ENCODE measurements at regions not wholly inside any gene's neighbourhood (a gene's known extent, or its start where the extent isn't known, plus 50 kb on each side); places are given as distances from the start of the nearest gene placed in this dataset.

DNA sequence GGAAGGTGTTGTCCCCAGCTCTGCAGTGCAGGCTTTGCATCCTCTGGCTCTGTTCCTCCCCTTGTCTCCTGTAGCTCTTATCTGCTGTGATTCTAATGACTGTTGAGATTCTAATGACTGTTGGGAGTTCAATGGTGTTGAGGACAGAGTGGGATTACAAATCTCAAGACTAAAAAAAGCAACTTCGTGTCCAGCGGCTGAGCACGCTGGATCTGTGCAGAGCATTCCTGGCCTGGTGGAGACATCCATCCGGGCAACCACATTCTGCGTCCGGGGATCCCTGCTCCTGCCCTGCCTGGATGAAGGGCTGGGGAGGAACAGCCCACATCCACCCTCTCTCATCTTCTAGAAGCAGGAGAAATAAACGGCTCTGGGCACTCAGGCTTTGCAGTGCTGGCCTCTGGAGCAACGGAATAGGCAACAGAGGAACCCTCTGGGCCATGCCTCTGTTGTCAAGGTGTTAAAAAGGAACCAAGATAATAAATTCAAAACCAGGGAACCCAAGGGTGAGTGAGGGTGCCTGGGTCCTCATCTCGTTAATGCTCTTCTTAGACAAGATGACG, 106.7 kb upstream of the ASB18 start:
- H3K4me1 ChIP-seq: no peaks in the 10 kb centered on the region
- H3K27ac ChIP-seq: no peak overlapping the region
- DNase-seq (ENCODE audit: low read depth in 1 of 2, low spot score in 1 of 2) (no peak), FAIRE-seq (no peak), ATAC-seq (peak in 1 of 2 experiments; percentile 34; a peak in 1 of 6 replicates)
- TF ChIP-seq ELK1 (IDR thresholded peaks at IDR 0.05; ENCODE audit: low read depth, low read length) (no peak), CBX8 (IDR thresholded peaks at IDR 0.05) (no peak), RNF2 (IDR thresholded peaks at IDR 0.05; ENCODE audit: borderline replicate concordance, low read depth) (no peak), ZC3H11A (IDR thresholded peaks at IDR 0.05) (no peak), PBX3 (IDR thresholded peaks at IDR 0.05) (no peak), EHMT2 (IDR thresholded peaks at IDR 0.05; ENCODE audit: low read depth) (no peak), NFE2L2 (conservative IDR thresholded peaks at IDR 0.05; ENCODE audit: low read length) (no peak), POLR2AphosphoS2 (conservative IDR thresholded peaks at IDR 0.05; ENCODE audit: low read length) (no peak), MAFK (IDR thresholded peaks at IDR 0.05; ENCODE audit: partially characterized antibody) (no peak), FOXS1 (CRISPR knock-in tag; IDR thresholded peaks at IDR 0.05) (no peak), SMC3 (IDR thresholded peaks at IDR 0.05) (no peak), JUNB (IDR thresholded peaks at IDR 0.05) (no peak), ZSCAN20 (CRISPR knock-in tag; IDR thresholded peaks at IDR 0.05) (no peak), KDM5A (IDR thresholded peaks at IDR 0.05) (no peak), CBX2 (IDR thresholded peaks at IDR 0.05; ENCODE audit: borderline replicate concordance, low read depth) (no peak), MAZ (IDR thresholded peaks at IDR 0.05; ENCODE audit: borderline replicate concordance, low read depth, low read length) (no peak)
- TF ChIP-seq, protein P1, sequence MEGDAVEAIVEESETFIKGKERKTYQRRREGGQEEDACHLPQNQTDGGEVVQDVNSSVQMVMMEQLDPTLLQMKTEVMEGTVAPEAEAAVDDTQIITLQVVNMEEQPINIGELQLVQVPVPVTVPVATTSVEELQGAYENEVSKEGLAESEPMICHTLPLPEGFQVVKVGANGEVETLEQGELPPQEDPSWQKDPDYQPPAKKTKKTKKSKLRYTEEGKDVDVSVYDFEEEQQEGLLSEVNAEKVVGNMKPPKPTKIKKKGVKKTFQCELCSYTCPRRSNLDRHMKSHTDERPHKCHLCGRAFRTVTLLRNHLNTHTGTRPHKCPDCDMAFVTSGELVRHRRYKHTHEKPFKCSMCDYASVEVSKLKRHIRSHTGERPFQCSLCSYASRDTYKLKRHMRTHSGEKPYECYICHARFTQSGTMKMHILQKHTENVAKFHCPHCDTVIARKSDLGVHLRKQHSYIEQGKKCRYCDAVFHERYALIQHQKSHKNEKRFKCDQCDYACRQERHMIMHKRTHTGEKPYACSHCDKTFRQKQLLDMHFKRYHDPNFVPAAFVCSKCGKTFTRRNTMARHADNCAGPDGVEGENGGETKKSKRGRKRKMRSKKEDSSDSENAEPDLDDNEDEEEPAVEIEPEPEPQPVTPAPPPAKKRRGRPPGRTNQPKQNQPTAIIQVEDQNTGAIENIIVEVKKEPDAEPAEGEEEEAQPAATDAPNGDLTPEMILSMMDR (IDR thresholded peaks at IDR 0.05): no peak
- TF ChIP-seq, protein P2, sequence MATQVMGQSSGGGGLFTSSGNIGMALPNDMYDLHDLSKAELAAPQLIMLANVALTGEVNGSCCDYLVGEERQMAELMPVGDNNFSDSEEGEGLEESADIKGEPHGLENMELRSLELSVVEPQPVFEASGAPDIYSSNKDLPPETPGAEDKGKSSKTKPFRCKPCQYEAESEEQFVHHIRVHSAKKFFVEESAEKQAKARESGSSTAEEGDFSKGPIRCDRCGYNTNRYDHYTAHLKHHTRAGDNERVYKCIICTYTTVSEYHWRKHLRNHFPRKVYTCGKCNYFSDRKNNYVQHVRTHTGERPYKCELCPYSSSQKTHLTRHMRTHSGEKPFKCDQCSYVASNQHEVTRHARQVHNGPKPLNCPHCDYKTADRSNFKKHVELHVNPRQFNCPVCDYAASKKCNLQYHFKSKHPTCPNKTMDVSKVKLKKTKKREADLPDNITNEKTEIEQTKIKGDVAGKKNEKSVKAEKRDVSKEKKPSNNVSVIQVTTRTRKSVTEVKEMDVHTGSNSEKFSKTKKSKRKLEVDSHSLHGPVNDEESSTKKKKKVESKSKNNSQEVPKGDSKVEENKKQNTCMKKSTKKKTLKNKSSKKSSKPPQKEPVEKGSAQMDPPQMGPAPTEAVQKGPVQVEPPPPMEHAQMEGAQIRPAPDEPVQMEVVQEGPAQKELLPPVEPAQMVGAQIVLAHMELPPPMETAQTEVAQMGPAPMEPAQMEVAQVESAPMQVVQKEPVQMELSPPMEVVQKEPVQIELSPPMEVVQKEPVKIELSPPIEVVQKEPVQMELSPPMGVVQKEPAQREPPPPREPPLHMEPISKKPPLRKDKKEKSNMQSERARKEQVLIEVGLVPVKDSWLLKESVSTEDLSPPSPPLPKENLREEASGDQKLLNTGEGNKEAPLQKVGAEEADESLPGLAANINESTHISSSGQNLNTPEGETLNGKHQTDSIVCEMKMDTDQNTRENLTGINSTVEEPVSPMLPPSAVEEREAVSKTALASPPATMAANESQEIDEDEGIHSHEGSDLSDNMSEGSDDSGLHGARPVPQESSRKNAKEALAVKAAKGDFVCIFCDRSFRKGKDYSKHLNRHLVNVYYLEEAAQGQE (IDR thresholded peaks at IDR 0.05): no peak
- ChIA-PET POLR2A (no interaction called here), CTCF (no interaction called here)
- H3K4me3 ChIP-seq: no peak overlapping the region
- 39% methylated on average over 10 of the region's 10 CpGs for WGBS (ENCODE audit: missing lambda C conversion rate)
- 0 out of 3 replicates have a peak, but pooled peaks cover 7% of the 10 kb centered on the region for H3K9me3 ChIP-seq
- H3K4me2 ChIP-seq: no peak overlapping the region

DNA sequence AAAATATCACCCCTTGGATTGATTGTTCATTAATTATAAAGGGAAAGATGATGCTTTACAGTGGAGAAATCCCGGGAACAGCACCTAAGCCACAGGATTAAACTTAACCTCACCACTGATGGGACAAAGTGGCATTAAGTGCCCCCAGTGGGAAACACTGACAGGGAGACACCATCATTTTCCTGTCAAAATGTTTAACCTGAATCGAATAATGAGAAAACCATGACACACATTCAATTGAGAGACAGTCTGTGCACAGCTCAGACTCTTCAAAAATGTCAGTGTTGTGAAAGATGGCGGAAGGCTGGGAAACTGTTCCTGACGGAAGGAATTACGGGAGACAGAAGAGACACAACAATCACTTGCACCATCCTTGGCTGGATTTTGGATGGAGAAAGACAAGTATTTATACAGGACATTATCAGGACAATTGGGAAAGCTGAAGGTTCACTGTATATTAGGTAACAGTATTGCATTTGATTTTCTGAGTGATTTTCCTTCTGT, 111.8 kb upstream of the ASB18 start:
- no peaks in the 10 kb centered on the region; the same call in 2 of the 3 replicates for H3K4me1 ChIP-seq
- H3K4me3 ChIP-seq: no peak overlapping the region
- POLR2A ChIA-PET: no interaction called here
- 59% methylated on average over 5 of the region's 5 CpGs for WGBS (ENCODE audit: missing lambda C conversion rate)
- H3K4me2 ChIP-seq: no peak overlapping the region
- ATAC-seq: no peak
- no peak for DNase-seq (ENCODE audit: low read depth in 1 of 2, low spot score in 1 of 2)
- FAIRE-seq: no peak
- CTCF ChIA-PET: no interaction called here
- H3K9me3 ChIP-seq: 0 out of 3 replicates have a peak, but pooled peaks cover 7% of the 10 kb centered on the region
- no peak overlapping the region for H3K27ac ChIP-seq
- TF ChIP-seq TFCP2L1 (CRISPR knock-in tag; IDR thresholded peaks at IDR 0.05) (no peak), RCOR1 (IDR thresholded peaks at IDR 0.05; ENCODE audit: low read depth, low read length) (no peak), KDM5A (IDR thresholded peaks at IDR 0.05) (no peak), ZFP36 (IDR thresholded peaks at IDR 0.05; ENCODE audit: borderline replicate concordance, partially characterized antibody) (no peak), HDAC2 (IDR thresholded peaks at IDR 0.05) (no peak), RARB (CRISPR knock-in tag; IDR thresholded peaks at IDR 0.05) (no peak), HMGXB4 (CRISPR knock-in tag; IDR thresholded peaks at IDR 0.05; ENCODE audit: borderline replicate concordance) (no peak), FOSB (CRISPR knock-in tag; IDR thresholded peaks at IDR 0.05) (no peak), ELK1 (IDR thresholded peaks at IDR 0.05; ENCODE audit: low read depth, low read length) (no peak), HOXB13 (CRISPR knock-in tag; IDR thresholded peaks at IDR 0.05; ENCODE audit: low read depth) (no peak), POLR2AphosphoS2 (conservative IDR thresholded peaks at IDR 0.05; ENCODE audit: low read length) (no peak)
